ENCODE measurements at regions not wholly inside any gene's neighbourhood (a gene's known extent, or its start where the extent isn't known, plus 50 kb on each side); places are given as distances from the start of the nearest gene placed in this dataset.

GRCh38 chr2:116680256-116680936 lies 1134.1 kb upstream of the DDX18 start:
- no peak overlapping the region for H3K4me3 ChIP-seq (ENCODE audit: low read depth, low read length)
- H3K9me3 ChIP-seq (ENCODE audit: control insufficient read depth, insufficient read depth, low read length), result peaks cover 6% of the 10 kb centered on the region; the same call in 1 of the 2 replicates
- H3K27me3 ChIP-seq (ENCODE audit: control insufficient read depth, insufficient read depth, low read length), result no peaks in the 10 kb centered on the region
- no peak for DNase-seq (ENCODE audit: low read depth, low spot score)
- POLR2A ChIA-PET, result no interaction called here
- no peak overlapping the region for H3K27ac ChIP-seq (ENCODE audit: low read depth, low read length)
- CTCF ChIA-PET, result no interaction called here
- TF ChIP-seq, protein P1, sequence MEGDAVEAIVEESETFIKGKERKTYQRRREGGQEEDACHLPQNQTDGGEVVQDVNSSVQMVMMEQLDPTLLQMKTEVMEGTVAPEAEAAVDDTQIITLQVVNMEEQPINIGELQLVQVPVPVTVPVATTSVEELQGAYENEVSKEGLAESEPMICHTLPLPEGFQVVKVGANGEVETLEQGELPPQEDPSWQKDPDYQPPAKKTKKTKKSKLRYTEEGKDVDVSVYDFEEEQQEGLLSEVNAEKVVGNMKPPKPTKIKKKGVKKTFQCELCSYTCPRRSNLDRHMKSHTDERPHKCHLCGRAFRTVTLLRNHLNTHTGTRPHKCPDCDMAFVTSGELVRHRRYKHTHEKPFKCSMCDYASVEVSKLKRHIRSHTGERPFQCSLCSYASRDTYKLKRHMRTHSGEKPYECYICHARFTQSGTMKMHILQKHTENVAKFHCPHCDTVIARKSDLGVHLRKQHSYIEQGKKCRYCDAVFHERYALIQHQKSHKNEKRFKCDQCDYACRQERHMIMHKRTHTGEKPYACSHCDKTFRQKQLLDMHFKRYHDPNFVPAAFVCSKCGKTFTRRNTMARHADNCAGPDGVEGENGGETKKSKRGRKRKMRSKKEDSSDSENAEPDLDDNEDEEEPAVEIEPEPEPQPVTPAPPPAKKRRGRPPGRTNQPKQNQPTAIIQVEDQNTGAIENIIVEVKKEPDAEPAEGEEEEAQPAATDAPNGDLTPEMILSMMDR (IDR thresholded peaks at IDR 0.05; ENCODE audit: low read depth, low read length), result no peak

DNA sequence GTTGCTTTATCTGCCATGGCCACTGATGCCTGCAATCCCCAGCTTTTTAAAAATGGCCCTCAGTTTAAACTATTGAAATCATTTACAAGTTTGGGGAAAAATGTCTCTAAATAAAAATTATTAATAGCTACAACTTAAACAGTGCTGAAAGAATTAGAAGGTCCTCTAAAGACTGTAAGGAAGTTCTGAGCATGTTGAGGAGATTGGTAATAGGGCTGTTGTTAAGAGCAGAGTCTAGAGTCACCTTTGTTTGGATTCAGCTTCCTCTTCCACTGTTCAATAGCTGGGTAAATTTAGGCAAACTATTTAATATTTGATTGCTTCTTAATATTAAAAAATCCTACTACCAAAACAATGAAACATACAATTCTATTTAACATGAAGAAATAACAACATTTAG lies 1127.1 kb upstream of the DDX18 start:
- H3K27me3 ChIP-seq (ENCODE audit: control insufficient read depth, insufficient read depth, low read length), result no peaks in the 10 kb centered on the region
- H3K9me3 ChIP-seq (ENCODE audit: control insufficient read depth, insufficient read depth, low read length), result peaks cover 7% of the 10 kb centered on the region; the same call in 1 of the 2 replicates
- no peak overlapping the region for H3K27ac ChIP-seq (ENCODE audit: low read depth, low read length)
- TF ChIP-seq, protein P1 (IDR thresholded peaks at IDR 0.05; ENCODE audit: low read depth, low read length), result no peak
- CTCF ChIA-PET, result no interaction called here
- H3K4me3 ChIP-seq (ENCODE audit: low read depth, low read length), result no peak overlapping the region
- POLR2A ChIA-PET, result no interaction called here
- DNase-seq (ENCODE audit: low read depth, low spot score), result no peak

DNA sequence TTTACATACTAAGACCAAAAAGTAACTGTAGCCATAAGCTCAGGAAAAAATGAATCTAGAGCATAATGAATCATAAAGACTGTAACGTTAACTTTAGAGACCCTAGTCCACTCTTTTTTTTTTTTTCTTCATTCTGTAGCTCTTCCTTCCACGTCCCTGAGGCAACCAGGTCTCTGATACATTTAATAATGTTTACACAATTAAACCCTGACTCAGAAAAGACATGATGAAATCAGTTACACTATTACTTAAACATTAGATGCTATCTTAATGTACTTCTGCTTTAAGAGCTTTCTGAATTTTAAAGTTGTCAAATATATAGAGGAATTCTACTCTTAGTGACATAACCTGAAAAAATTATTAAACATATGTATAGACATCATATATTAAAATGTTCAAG lies 1121.5 kb upstream of the DDX18 start:
- Histone ChIP-seq H3K4me3 (ENCODE audit: low read depth, low read length) (no peak overlapping the region), H3K9me3 (ENCODE audit: control insufficient read depth, insufficient read depth, low read length) (peaks cover 6% of the 10 kb centered on the region), H3K27me3 (ENCODE audit: control insufficient read depth, insufficient read depth, low read length) (no peaks in the 10 kb centered on the region), H3K27ac (ENCODE audit: low read depth, low read length) (no peak overlapping the region)
- POLR2A ChIA-PET, result no interaction called here
- DNase-seq (ENCODE audit: low read depth, low spot score), result no peak
- CTCF ChIA-PET, result no interaction called here
- TF ChIP-seq, protein P1 (IDR thresholded peaks at IDR 0.05; ENCODE audit: low read depth, low read length), result no peak

GRCh38 chr2:116696223-116696622 lies 1118.3 kb upstream of the DDX18 start:
- ChIA-PET POLR2A (no interaction called here), CTCF (no interaction called here)
- peaks cover 2% of the 10 kb centered on the region; the same call in 1 of the 2 replicates for H3K9me3 ChIP-seq (ENCODE audit: control insufficient read depth, insufficient read depth, low read length)
- no peak overlapping the region for H3K27ac ChIP-seq (ENCODE audit: low read depth, low read length)
- H3K27me3 ChIP-seq (ENCODE audit: control insufficient read depth, insufficient read depth, low read length), result no peaks in the 10 kb centered on the region
- H3K4me3 ChIP-seq (ENCODE audit: low read depth, low read length), result no peak overlapping the region
- no peak for DNase-seq (ENCODE audit: low read depth, low spot score)
- TF ChIP-seq, protein P1 (IDR thresholded peaks at IDR 0.05; ENCODE audit: low read depth, low read length), result no peak

- Histone ChIP-seq H3K4me3 (ENCODE audit: low read depth, low read length) (no peak overlapping the region), H3K9me3 (ENCODE audit: control insufficient read depth, insufficient read depth, low read length) (peaks cover 2% of the 10 kb centered on the region; the same call in 1 of the 2 replicates), H3K27me3 (ENCODE audit: control insufficient read depth, insufficient read depth, low read length) (no peaks in the 10 kb centered on the region), H3K27ac (ENCODE audit: low read depth, low read length) (no peak overlapping the region)
- POLR2A ChIA-PET, result no interaction called here
- TF ChIP-seq, protein P1 (IDR thresholded peaks at IDR 0.05; ENCODE audit: low read depth, low read length), result no peak
- CTCF ChIA-PET, result no interaction called here
- no peak for DNase-seq (ENCODE audit: low read depth, low spot score)
Measured at GRCh38 chr2:116696903-116697302, 1117.6 kb upstream of the DDX18 start.

Measured in AG04450 (cell line).